A549 (cell line): ENCODE measurements at regions not wholly inside any gene's neighbourhood (a gene's known extent, or its start where the extent isn't known, plus 50 kb on each side); places are given as distances from the start of the nearest gene placed in this dataset.

Source experiments
- CTCF ChIP-seq: fragments of >200 bp; sonication (Bioruptor Twin); formaldehyde crosslinking; IDR thresholded peaks from 3 replicates; pipeline ENCODE4 v1.5.1; 2016
- MAFK ChIP-seq: fragments of 450-650 bp; IDR thresholded peaks from 2 replicates; pipeline ENCODE4 v1.6.1; 2014; ENCODE audit not compliant: partially characterized antibody

- TF ChIP-seq MAFK: no peak
- no peak for TF ChIP-seq CTCF
These were observed 236.7 kb upstream of the MYT1L start for GRCh38 chr2:2567776-2568175.
